NCI-H460 (cell line): ENCODE measurements at regions not wholly inside any gene's neighbourhood (a gene's known extent, or its start where the extent isn't known, plus 50 kb on each side); places are given as distances from the start of the nearest gene placed in this dataset.

Experiments
- DNase-seq: peaks from one replicate; pipeline ENCODE4 v3.0.0-alpha.2; 2016; ENCODE audit warnings: low read depth; ENCODE audit errors: extremely low read depth

DNA sequence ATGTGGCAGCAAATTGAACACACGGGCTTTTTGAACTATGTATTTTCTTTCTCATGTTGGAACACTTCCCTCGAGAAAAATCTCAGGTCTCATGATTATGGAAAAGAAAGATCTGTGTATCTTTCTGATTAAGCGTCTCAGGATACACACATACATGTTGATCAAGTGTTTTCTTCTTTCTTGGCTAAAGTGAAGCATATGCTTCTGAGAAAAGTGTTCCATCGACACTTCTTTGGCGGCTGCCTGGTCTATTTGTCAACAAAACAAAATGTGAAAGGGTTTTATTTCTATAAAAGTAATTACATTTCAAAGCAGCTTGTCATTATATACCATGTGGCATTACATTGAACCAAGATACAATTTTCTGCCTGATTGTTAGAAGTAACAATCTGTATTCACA, 157.5 kb downstream of the DLEU7 start:
- no peak for DNase-seq

DNA sequence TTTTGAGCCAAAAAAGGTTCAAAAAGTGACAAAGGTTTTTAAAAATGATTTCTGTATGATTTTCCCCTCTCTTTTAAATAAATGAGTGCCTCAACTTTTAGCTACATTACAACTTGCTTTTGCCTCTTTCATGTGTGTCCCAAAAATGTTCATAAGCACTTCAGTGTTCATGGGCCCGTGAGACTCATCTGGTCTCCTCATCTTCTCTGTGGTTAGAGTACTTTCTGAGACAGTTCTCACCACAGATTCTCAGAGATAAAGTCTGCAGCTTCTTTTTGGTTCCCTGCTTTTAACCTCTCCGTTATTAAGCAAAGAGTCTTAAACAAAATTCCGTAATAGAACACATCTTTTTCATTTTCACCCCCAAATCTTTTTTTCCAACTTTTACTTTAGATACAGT, 156.9 kb downstream of the DLEU7 start:
- no peak for DNase-seq

DNA sequence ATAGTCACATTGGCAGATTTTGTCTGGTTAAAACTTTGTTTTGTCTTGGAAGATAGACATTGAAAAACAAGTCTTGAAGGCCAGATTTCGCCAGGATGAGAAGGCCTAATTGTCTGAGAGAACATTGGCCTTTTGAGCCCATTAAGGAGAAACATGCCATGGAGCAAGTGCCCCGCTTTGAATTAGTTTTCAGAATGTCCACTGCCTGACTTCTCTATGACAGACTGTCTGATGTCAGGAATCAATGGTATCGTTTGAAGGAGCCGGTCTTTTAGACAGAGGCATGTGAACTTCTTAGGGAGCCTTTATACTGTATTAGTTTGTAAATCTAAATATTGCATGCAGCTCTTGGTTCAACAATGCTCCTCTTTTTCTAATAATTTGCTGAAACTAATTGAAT, 155.9 kb downstream of the DLEU7 start:
- DNase-seq, result no peak

DNA sequence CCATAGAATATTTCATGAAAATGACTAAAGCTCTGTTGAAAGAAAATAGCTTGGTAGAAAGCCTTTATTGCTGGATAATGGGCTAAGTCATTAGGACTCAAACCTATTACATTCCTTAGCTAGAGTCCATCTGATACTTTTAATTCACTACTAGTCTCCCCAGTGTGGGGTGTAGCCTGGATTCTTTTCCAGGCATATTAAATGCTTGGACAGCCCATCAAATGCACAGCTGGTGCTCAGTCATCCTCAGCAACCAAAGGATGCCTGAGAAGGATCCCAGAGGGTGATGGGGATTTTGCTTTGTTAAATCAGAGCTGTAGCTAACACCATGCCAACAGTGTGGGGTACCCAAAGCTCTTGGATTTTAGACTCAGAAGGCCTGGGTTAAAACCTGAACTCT, 153.5 kb downstream of the DLEU7 start:
- no peak for DNase-seq

DNA sequence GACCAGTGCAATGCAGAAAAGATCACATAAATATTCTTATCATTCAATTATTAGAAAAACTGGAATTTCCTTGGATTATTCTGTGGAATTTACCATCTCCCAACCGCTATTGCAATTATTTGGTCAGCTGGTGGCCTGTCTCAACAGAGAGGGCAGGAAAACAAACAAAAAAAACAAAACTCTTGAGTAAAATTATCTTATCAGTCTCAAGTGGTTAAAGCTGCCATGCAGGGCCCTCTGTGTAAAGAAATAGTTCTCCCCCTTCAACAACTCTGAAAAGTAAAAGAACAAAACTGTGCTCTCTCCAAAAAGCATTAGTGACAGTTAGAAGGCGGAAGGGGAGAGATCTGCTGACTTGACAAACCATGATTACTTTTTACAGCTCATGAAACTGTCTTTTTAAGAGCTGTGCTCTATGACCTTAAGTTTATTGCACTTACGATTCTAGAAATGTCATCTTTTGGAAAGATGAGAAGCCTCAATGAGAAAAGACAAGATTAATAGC, 152.3 kb downstream of the DLEU7 start:
- DNase-seq, result no peak

DNA sequence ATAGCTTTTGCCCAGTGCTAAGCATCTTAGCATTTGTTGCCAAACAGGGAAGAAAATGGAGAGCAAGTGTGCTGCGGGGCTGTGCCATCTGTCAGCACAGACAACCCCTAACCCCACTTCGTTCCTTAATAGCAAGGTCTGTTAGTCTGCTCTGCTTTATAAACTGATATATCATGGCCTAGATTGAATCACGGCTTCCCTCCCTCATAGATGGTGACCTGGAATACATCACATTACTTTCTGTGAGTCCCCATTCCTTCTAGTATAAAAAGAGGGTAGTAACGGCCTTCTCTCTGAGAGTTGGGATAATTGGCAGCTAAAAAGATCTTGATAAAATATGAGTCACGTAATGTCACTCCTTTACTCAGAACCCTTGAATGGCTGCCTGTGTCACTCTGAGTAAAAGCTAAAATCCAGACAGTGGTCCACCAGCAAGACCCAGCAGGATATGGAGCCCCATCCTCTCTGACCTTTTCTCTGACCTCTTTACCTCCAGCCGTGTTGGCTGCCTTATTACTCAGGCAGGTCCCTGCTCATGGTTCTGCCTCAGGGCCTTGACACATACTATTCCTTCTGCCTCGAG, 151.7 kb downstream of the DLEU7 start:
- no peak for DNase-seq

DNA sequence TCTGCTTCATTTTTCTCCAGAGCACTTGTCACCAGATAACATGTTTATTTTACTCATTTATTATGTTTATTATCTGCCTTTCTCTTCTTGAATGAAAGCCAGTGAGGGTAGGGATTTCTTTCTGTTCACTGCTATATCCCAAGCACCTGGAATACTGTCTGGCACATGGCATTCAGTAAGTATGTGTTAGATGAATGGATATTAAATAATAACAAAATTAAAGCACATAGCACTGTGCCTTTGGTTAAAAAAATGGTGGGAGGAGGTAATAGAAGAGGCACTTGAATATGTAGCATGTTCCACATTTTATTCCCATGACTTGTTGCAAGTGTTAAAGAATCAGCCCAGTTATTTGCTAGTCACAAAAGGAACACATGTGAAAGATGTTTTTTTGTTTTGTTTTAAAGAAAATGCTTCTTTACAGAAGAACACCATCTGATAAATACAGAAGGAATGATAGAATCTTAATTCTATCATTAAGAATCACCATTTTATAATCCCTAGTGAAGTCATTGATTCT, 151.0 kb downstream of the DLEU7 start:
- no peak for DNase-seq

DNA sequence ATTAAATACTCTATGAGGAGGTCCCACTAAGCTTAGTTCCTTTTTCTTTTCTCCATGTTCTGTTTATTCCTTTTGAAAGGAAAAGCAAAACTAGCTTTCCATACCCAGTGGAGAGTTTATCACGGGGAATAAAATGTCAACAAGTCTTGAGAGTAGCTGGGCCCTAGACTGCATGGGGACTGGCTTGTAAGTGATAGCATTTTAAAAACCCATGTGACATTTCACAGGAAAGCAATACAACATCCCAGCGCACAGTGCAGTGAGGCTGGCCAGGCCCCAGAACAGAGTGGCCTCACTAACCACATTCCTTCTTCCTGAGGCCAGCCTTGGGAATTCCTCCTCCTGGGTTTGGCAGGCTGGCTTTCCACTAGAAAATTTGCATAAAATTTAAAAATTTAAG, 149.8 kb downstream of the DLEU7 start:
- no peak for DNase-seq

DNA sequence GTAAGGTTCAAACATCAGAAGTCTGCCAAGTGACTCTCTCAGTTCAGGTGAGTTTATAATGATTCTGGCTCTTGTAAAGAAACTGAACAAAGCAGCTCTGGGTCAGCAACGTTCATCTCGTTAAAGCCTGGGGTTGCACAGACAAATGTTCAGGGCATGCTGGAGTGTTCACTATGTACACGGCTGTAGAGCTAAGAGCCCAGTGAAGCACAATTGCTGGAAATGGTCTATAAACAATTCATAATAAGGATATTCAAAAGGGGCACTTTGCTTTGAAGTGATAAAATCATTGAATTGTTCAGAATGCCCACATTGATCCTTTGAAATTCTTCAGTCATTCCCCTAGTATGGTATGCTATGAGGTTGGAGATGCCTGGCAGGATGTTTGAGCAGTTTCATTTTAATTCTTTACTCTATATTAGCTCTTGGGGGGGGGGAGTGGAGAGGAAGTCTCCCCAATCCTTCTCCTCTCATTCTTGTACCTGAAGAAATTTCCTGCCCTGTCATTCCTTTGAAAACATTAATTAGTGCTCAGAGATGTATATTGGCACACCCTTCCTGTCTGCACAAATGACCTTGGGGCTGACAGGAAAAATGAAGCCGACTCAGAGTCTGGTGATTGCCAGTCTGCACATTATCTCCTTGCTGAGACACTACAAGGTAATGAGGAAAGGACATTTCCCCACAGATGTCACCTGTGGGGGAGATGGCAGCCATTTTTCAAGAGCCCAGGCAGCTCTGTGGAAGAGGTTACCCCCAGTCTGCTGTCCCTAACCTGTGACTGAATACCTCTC, 145.5 kb downstream of the DLEU7 start:
- no peak for DNase-seq

DNA sequence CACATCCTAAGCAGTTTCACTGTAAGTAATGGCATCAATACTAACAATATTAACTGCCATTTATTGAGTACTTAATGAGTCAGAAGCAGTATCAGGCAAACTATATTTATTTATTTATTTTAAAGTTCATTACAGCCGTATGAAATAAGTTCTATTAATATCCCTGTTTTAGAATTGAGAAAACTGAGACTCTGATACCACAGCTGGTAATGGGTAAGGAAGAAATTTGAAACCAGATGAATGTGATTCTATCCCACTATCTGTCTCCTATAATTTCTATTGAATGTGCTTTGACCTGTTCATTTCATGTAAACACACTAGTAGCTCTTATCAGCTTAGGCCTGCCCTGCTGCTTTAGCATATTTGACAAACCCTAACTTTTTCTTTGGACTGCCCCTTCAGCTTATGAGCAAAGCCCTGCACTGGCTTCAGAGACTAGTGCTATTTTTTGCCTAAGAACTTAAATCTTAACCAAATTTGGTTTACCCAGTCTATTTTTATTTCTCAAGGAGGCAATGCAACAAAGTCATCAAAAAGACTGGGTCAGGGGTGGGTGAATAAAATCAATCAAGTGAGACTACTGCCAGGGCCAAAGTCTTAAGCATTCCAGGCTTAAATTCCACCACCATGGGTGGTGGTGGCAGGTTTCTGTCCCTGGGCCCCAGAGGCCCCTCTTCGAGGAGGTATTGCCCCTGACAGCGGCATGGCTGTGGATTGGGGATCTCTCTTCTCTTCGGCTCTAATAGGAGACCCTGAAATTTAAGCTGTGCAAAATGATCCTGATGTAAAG, 143.4 kb downstream of the DLEU7 start:
- no peak for DNase-seq

DNA sequence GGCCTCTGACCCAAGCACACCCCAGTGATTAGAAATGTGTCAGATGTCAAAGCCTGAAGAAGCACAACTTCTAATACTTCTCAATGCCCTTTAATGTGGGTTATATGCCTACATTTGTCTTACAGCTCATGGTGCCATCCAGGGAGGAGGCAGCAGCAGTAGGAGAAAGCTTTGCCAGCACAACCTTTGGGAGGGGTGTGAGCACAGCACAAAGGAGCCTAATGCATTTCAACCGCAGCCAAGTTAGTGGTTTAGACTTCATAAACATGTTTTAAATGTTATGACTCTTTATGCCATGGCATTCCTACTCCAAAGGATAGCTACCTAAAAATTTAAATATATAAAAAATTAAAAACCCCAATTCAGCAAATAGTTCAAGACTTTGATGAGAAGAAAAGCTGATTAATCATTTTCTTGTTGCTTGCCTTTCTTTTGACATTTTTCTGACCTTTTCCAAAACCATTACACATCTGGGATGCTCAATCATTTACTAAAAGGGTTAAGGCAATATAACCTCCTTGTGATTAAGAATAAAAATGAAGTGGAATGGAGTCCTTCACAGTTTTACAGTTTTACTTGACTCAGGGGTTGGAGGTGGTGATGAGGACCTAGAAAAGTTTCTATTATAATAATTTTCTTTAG, 142.7 kb downstream of the DLEU7 start:
- no peak for DNase-seq

DNA sequence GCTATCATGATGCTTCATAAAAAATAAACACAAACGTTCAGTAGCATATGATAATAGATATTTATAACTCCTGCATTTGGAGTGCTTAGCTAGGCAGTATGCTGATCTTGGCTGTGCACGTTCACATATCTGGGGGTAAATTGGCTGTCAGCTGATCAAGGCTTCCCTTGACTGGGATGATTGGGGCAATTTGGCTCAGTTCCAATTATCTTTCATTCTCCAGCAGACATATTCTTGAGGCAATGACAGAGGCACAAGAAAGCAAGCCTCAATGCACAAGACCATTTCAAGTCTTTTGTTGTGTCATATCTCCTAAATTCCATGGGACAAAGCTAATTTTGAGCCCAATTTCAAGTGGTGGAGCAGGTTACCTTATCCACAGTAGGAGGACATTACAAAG, 142.0 kb downstream of the DLEU7 start:
- no peak for DNase-seq

DNA sequence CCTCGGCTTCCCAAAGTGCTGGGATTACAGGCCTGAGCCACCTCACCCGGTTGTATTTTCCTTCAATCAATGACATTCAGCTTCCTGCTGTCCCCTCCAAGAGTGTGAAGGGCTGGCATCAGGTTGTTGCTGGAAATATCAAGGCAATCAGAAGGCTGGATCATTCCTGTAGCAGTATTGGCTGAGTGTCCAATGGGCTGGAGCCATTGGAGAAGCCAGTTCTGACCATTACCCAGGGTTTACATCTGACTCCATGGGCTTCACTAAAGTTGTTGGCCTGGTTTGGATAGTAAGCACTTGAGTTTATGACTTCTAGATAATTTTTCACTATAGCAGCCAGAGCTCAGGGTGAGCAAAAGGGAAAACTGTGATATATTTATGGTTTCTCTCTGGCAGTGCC, 137.0 kb downstream of the DLEU7 start:
- DNase-seq, result no peak

DNA sequence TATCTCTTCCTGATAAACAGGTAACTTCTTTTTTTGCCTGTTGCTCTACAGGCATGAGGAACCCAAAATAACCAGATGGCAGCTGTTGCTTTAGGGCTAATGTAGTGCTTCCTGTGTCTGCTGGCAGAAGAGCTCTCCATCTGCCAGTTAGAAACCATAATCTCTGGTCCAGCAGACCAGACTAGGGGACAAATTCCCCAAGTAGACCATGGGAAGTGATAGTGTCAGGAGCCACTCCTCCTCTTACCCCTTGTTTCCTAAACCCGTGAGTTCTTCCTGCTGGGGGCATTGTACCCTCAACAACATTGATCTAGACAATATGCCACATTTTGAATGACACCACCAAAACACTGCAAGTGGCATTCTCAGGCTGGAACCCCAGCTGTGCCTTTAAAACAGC, 135.9 kb downstream of the DLEU7 start:
- DNase-seq, result no peak

DNA sequence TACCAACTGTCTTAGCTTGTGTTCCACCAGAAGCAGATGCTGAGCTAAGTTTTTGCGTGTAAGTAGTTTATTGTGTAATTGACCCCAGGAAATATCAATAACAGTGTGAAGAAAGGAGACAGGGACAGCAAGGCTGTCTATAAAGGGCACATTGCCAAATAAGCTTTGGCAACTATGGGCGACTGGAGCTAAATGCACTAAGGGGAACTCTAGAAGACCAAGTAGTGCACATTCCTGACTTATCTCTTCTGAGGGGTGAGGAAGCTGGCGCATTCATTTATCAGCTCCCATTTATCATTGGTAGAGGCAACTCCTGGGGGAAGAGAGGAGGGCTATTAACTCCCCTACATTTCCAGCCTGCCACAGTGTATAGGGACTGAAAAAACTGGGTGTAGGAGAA, 135.0 kb downstream of the DLEU7 start:
- DNase-seq, result no peak

DNA sequence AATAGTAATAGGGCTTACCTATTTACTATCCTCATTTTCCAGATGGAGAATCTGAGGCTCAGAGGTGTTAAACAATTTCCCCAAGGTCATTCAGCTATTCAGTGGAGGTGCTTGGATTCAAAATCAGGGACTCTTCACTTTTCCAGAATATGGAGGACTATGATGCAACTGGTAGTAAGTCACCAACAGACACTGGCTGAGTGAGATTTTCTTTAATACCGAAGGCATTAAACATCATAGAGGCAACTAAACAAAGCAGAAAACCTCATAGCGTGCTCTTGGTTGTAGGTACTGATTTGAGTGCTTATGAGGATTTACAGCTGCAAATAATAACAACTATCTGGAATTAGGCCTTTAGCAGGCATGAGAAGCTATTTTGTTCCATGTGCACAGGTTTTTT, 134.4 kb downstream of the DLEU7 start:
- no peak for DNase-seq

DNA sequence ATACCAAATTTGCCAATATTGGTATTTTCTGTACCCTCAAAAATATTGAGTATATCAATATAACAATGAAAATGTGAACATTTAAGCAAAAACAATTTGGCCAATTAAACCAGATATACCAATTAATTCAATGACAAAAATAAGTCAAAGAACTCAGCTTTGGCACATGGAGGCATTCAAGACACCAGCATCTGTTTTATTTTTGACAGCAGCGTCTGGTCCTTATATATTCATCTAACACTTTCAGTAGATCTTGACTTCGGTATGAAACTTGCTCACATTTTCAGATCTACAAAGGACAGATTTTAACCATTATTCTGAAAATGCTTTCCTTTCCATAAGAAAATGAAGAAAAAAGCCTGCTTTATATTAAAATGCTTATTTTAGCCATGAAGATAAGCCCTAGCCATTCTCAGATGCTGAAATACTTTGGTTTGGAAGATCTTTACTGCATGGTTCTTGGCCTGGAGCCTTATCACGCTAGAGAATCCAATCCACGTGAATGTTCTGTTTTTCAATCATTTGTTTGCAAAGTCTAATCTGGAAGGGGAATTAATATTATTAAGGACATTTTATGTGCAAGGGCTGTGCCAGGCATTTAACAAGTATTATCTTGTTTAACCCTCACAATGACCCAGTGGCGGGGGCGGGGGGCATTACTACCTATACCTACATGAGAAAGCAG, 132.2 kb downstream of the DLEU7 start:
- no peak for DNase-seq

DNA sequence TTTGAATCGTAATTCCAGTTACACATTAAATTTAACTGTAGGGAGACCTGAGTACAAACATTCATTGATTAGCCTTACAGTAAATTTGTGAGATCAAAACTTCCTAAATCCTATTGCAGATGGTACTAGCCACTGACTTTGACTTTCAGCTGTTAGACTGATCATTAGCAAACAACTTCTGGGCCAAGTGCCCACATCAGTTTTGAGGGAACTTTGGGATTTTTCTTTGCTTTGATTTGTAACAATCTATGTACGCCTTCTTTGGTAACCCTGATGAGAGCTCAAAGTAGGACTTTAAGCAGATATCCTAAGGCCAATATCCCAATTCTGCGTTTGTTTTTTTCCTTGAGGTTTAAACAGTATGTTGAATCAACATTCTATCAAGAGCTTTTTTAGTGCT, 131.5 kb downstream of the DLEU7 start:
- no peak for DNase-seq

DNA sequence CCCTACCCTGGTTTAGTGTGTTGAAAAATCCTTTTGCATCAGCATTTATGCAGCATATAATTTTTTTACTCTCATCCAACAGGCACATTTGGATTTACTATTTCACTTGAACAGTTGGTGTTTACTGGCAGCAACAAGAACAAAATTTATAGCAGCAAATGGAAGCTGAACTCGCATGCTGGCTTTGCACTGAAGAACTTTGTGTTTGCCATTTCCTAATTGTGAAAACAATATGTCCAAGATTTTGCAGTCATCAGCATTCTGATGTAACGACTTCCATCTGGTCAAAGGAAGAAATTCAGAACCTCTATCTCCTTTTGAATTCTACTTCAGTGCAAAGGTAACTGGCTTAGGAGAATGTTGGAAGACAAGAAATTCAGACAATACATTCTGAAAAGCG, 131.0 kb downstream of the DLEU7 start:
- DNase-seq, result no peak

DNA sequence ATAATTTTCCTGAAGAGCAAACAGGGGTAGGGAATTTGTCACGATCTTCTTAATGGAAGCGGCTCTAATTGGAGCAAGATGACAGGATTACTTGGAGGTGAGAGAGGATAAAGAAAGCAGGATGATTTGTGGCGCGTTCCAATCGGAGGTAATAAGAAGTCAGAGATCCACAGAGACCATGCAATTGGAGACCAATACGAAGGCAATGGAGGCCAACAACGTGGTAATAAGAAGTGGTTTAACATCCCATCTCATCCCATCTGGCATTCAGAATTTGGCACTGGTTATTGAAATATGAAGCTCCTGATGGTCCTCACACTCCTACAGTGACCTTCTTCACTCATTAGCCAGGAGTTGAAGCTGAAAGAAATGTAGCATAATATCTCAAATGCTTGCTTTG, 130.6 kb downstream of the DLEU7 start:
- DNase-seq, result no peak
